CD4-positive, CD25-positive, alpha-beta regulatory T cell (primary cell): ENCODE measurements at regions not wholly inside any gene's neighbourhood (a gene's known extent, or its start where the extent isn't known, plus 50 kb on each side); places are given as distances from the start of the nearest gene placed in this dataset.
"Not testable (repeated sequence)": the region's sequence is repeated elsewhere in the genome, so short reads cannot be mapped to it uniquely, and the experiment has no call there.

Source experiments
- ATAC-seq, 2 donors: fragments of 150-1000 bp; cut with Tn5 transposase; one replicate each; pipeline ENCODE4 v1.10.0; 2021; ENCODE audit warnings: low read depth in 2 of 2, moderate number of reproducible peaks in 2 of 2, moderate library complexity in 1 of 2
- DNase-seq, 3 donors: peaks; one replicate each; pipeline versions ENCODE4 v3.0.0 to v3.0.0-alpha.2; 2012 to 2022; ENCODE audit warnings: mixed read lengths in 1 of 3
- H3K27ac ChIP-seq: one replicate; pipeline ENCODE4 v1.7.0; 2013; ENCODE audit warnings: mild to moderate bottlenecking, low read length; ENCODE audit not compliant: insufficient read depth, poor library complexity, severe bottlenecking
- H3K27me3 ChIP-seq: one replicate; pipeline ENCODE4 v1.7.0; 2013; ENCODE audit warnings: low read length; ENCODE audit not compliant: control insufficient read depth, insufficient read depth
- H3K36me3 ChIP-seq: one replicate; pipeline ENCODE4 v1.7.0; 2013; ENCODE audit warnings: mild to moderate bottlenecking, low read length, moderate library complexity; ENCODE audit not compliant: control insufficient read depth, insufficient read depth
- H3K4me1 ChIP-seq: 2 replicates; pipeline ENCODE4 v1.7.0; 2013; ENCODE audit warnings: mild to moderate bottlenecking, low read length; ENCODE audit not compliant: insufficient read depth, control insufficient read depth, poor library complexity, severe bottlenecking
- H3K4me3 ChIP-seq: one replicate; pipeline ENCODE4 v1.7.0; 2013; ENCODE audit warnings: low read depth, mild to moderate bottlenecking, low read length, moderate library complexity
- H3K9me3 ChIP-seq, 2 experiments: 1 replicate in 1 of 2; 2 replicates in 1 of 2; pipeline ENCODE4 v1.7.0; 2013; ENCODE audit warnings: low read length in 2 of 2, mild to moderate bottlenecking in 1 of 2, moderate library complexity in 1 of 2; ENCODE audit not compliant: control insufficient read depth in 2 of 2
- H3K27ac Mint-ChIP-seq, 3 donors: one replicate each; pipeline ENCODE4 v1.8.0; 2020 to 2022; ENCODE audit warnings: mild to moderate bottlenecking in 3 of 3, mixed read lengths in 3 of 3, moderate library complexity in 2 of 3
- H3K27me3 Mint-ChIP-seq: one replicate; pipeline ENCODE4 v1.8.0; 2022; ENCODE audit warnings: mild to moderate bottlenecking, mixed read lengths
- H3K36me3 Mint-ChIP-seq: one replicate; pipeline ENCODE4 v1.8.0; 2020; ENCODE audit warnings: mixed read lengths
- H3K4me1 Mint-ChIP-seq, 4 donors: one replicate each; pipeline ENCODE4 v1.8.0; 2020 to 2022; ENCODE audit warnings: mixed read lengths in 4 of 4, mild to moderate bottlenecking in 1 of 4
- H3K4me3 Mint-ChIP-seq, 4 donors: one replicate each; pipeline ENCODE4 v1.8.0; 2020 to 2022; ENCODE audit warnings: mild to moderate bottlenecking in 4 of 4, mixed read lengths in 4 of 4, moderate library complexity in 3 of 4
- H3K9me3 Mint-ChIP-seq, 7 donors: one replicate each; pipeline ENCODE4 v1.8.0; 2020 to 2022; ENCODE audit warnings: mixed read lengths in 7 of 7, mild to moderate bottlenecking in 3 of 7, moderate library complexity in 2 of 7

GRCh38 chr18:34942276-34942675, 98.9 kb upstream of the MAPRE2 start:
- Histone ChIP-seq H3K4me1 (no peaks in the 10 kb centered on the region), H3K9me3 (no peaks in the 10 kb centered on the region), H3K27me3 (no peaks in the 10 kb centered on the region), H3K27ac (no peak overlapping the region), H3K4me3 (no peak overlapping the region), H3K36me3 (no peaks in the 10 kb centered on the region)
- Mint-ChIP-seq H3K4me3 (no peak overlapping the region), H3K36me3 (no peaks in the 10 kb centered on the region), H3K4me1 (no peaks in the 10 kb centered on the region), H3K27ac (no peak overlapping the region), H3K27me3 (peaks cover 28% of the 10 kb centered on the region), H3K9me3 (peaks cover 0 to 2% (median 0%) of the 10 kb centered on the region in 7 donors)
- no peak for ATAC-seq
- DNase-seq: no peak

GRCh38 chr18:34942975-34943374, 98.2 kb upstream of the MAPRE2 start:
- Mint-ChIP-seq H3K27ac (no peak overlapping the region), H3K9me3 (peaks cover 0 to 2% (median 0%) of the 10 kb centered on the region in 7 donors), H3K36me3 (no peaks in the 10 kb centered on the region), H3K4me1 (no peaks in the 10 kb centered on the region), H3K27me3 (peaks cover 21% of the 10 kb centered on the region), H3K4me3 (no peak overlapping the region)
- no peaks in the 10 kb centered on the region for H3K36me3 ChIP-seq
- no peaks in the 10 kb centered on the region for H3K9me3 ChIP-seq
- no peaks in the 10 kb centered on the region for H3K4me1 ChIP-seq
- no peak overlapping the region for H3K4me3 ChIP-seq
- no peak overlapping the region for H3K27ac ChIP-seq
- no peaks in the 10 kb centered on the region for H3K27me3 ChIP-seq
- DNase-seq (no peak), ATAC-seq (no peak)

GRCh38 chr18:34943587-34943986, 97.6 kb upstream of the MAPRE2 start:
- DNase-seq (no peak), ATAC-seq (no peak)
- Histone ChIP-seq H3K9me3 (no peaks in the 10 kb centered on the region), H3K27ac (no peak overlapping the region), H3K4me3 (no peak overlapping the region), H3K27me3 (no peaks in the 10 kb centered on the region), H3K36me3 (no peaks in the 10 kb centered on the region), H3K4me1 (no peaks in the 10 kb centered on the region)
- Mint-ChIP-seq H3K36me3 (no peaks in the 10 kb centered on the region), H3K4me1 (no peaks in the 10 kb centered on the region), H3K27ac (no peak overlapping the region), H3K4me3 (no peak overlapping the region), H3K27me3 (peaks cover 15% of the 10 kb centered on the region), H3K9me3 (peaks cover 0 to 2% (median 0%) of the 10 kb centered on the region in 7 donors)

GRCh38 chr18:34947711-34948125, 93.5 kb upstream of the MAPRE2 start:
- Histone ChIP-seq H3K27ac (no peak overlapping the region), H3K4me1 (no peaks in the 10 kb centered on the region), H3K4me3 (no peak overlapping the region), H3K27me3 (no peaks in the 10 kb centered on the region), H3K9me3 (no peaks in the 10 kb centered on the region), H3K36me3 (no peaks in the 10 kb centered on the region)
- Mint-ChIP-seq H3K27ac (no peak overlapping the region), H3K4me3 (no peak overlapping the region), H3K9me3 (no peaks in the 10 kb centered on the region), H3K27me3 (peaks cover 7% of the 10 kb centered on the region), H3K4me1 (no peaks in the 10 kb centered on the region), H3K36me3 (no peaks in the 10 kb centered on the region)
- ATAC-seq: no peak
- no peak for DNase-seq

GRCh38 chr18:34951625-34952379, 89.4 kb upstream of the MAPRE2 start:
- Histone ChIP-seq H3K27ac (no peak overlapping the region), H3K36me3 (no peaks in the 10 kb centered on the region), H3K27me3 (peaks cover 2% of the 10 kb centered on the region), H3K9me3 (no peaks in the 10 kb centered on the region), H3K4me3 (no peak overlapping the region), H3K4me1 (no peaks in the 10 kb centered on the region)
- no peak overlapping the region for H3K27ac Mint-ChIP-seq
- H3K36me3 Mint-ChIP-seq: no peaks in the 10 kb centered on the region
- H3K27me3 Mint-ChIP-seq: no peaks in the 10 kb centered on the region
- DNase-seq (no peak), ATAC-seq (no peak)
- H3K9me3 Mint-ChIP-seq: peaks cover 0 to 5% (median 0%) of the 10 kb centered on the region in 7 donors
- H3K4me1 Mint-ChIP-seq: no peaks in the 10 kb centered on the region
- H3K4me3 Mint-ChIP-seq: no peak overlapping the region

GRCh38 chr18:34953212-34953611, 88.0 kb upstream of the MAPRE2 start:
- no peaks in the 10 kb centered on the region for H3K36me3 ChIP-seq
- peaks cover 0 to 5% (median 0%) of the 10 kb centered on the region in 7 donors for H3K9me3 Mint-ChIP-seq
- H3K36me3 Mint-ChIP-seq: no peaks in the 10 kb centered on the region
- ATAC-seq: no peak
- no peak overlapping the region for H3K4me3 ChIP-seq
- H3K27ac Mint-ChIP-seq: no peak overlapping the region
- no peaks in the 10 kb centered on the region for H3K4me1 Mint-ChIP-seq
- no peaks in the 10 kb centered on the region for H3K27me3 Mint-ChIP-seq
- H3K4me3 Mint-ChIP-seq: no peak overlapping the region
- no peak for DNase-seq
- no peaks in the 10 kb centered on the region for H3K4me1 ChIP-seq
- H3K9me3 ChIP-seq: no peaks in the 10 kb centered on the region
- no peak overlapping the region for H3K27ac ChIP-seq
- peaks cover 9% of the 10 kb centered on the region for H3K27me3 ChIP-seq

- DNase-seq, H3K4me1 Mint-ChIP-seq, H3K27ac Mint-ChIP-seq, H3K4me3 Mint-ChIP-seq, ATAC-seq, H3K9me3 Mint-ChIP-seq, H3K4me3 ChIP-seq, H3K36me3 ChIP-seq, H3K27ac ChIP-seq, H3K4me1 ChIP-seq, H3K36me3 Mint-ChIP-seq, H3K9me3 ChIP-seq, H3K27me3 Mint-ChIP-seq: not testable (repeated sequence)
- peaks cover 11% of the 10 kb centered on the region for H3K27me3 ChIP-seq
Observed at GRCh38 chr18:34955494-34955893, 85.7 kb upstream of the MAPRE2 start.

GRCh38 chr18:34956663-34957062, 84.5 kb upstream of the MAPRE2 start:
- H3K4me3 Mint-ChIP-seq: no peak overlapping the region
- H3K27ac Mint-ChIP-seq: no peak overlapping the region
- peaks cover 0 to 5% (median 0%) of the 10 kb centered on the region in 7 donors for H3K9me3 Mint-ChIP-seq
- H3K36me3 Mint-ChIP-seq: no peaks in the 10 kb centered on the region
- Histone ChIP-seq H3K9me3 (no peaks in the 10 kb centered on the region), H3K4me1 (no peaks in the 10 kb centered on the region), H3K4me3 (no peak overlapping the region), H3K27ac (no peak overlapping the region), H3K27me3 (peaks cover 11% of the 10 kb centered on the region), H3K36me3 (no peaks in the 10 kb centered on the region)
- H3K4me1 Mint-ChIP-seq: no peaks in the 10 kb centered on the region
- DNase-seq: no peak
- no peak for ATAC-seq
- no peaks in the 10 kb centered on the region for H3K27me3 Mint-ChIP-seq
